ENCODE measurements at regions not wholly inside any gene's neighbourhood (a gene's known extent, or its start where the extent isn't known, plus 50 kb on each side); places are given as distances from the start of the nearest gene placed in this dataset.

DNA sequence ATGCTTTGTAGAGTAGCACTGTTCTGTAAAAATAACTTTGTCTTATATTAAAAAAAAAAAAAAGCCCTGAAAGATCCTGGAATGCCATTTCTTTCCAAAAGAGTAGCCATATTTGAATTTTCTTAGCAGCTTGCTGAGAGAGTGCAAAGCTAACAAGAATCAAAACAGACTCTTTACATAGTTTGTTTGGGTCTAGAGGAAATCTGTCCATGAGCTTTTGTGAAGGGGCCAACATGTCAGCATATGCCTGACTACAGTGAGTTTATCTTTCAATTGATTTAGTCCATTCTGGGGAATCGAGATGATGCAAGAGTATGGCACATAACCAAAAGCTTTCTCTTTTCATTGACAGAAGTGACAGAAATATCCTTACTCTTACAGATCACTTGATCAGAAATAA lies 777.7 kb upstream of the ACVR2A start:
- TF ChIP-seq EZH2 (IDR thresholded peaks at IDR 0.05) (no peak), MAX (IDR thresholded peaks at IDR 0.05) (no peak), CTCF (IDR thresholded peaks at IDR 0.05 in 2 of 3, conservative IDR thresholded peaks at IDR 0.05 in 1 of 3; ENCODE audit: borderline replicate concordance in 1 of 3, insufficient read depth in 1 of 3, low read depth in 2 of 3, low read length in 2 of 3) (no peak), EGR1 (IDR thresholded peaks at IDR 0.05; ENCODE audit: low read depth) (no peak), POLR2AphosphoS5 (IDR thresholded peaks at IDR 0.05; ENCODE audit: low read depth, low read length) (no peak)
- TF ChIP-seq, protein P1, sequence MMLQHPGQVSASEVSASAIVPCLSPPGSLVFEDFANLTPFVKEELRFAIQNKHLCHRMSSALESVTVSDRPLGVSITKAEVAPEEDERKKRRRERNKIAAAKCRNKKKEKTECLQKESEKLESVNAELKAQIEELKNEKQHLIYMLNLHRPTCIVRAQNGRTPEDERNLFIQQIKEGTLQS (IDR thresholded peaks at IDR 0.05): no peak
